T-helper 2 cell treated with Interferon-gamma antibody and Interleukin-4, amounts not matched to agents 5 μg/mL and 100 μg/mL, for 36 hours (primary cell): ENCODE measurements at regions not wholly inside any gene's neighbourhood (a gene's known extent, or its start where the extent isn't known, plus 50 kb on each side); places are given as distances from the start of the nearest gene placed in this dataset.

Experiments
- DNase-seq: peaks from one replicate; pipeline ENCODE4 v3.0.0; 2021; ENCODE audit warnings: low spot score
- H3K27ac Mint-ChIP-seq: one replicate; pipeline ENCODE4 v1.8.0; 2021; ENCODE audit warnings: mild to moderate bottlenecking, mixed read lengths
- H3K27me3 Mint-ChIP-seq: one replicate; pipeline ENCODE4 v1.8.0; 2021; ENCODE audit warnings: low read depth, mixed read lengths
- H3K36me3 Mint-ChIP-seq: one replicate; pipeline ENCODE4 v1.8.0; 2021; ENCODE audit warnings: low read depth, mixed read lengths
- H3K4me1 Mint-ChIP-seq: one replicate; pipeline ENCODE4 v1.8.0; 2021; ENCODE audit warnings: low read depth, mixed read lengths
- H3K4me3 Mint-ChIP-seq: one replicate; pipeline ENCODE4 v1.8.0; 2022; ENCODE audit warnings: mild to moderate bottlenecking, moderate library complexity, mixed read lengths
- H3K9me3 Mint-ChIP-seq: one replicate; pipeline ENCODE4 v1.8.0; 2021; ENCODE audit warnings: mixed read lengths

GRCh38 chr15:96882121-96882772 is 551.7 kb downstream of the NR2F2 start:
- no peaks in the 10 kb centered on the region for H3K27me3 Mint-ChIP-seq
- H3K27ac Mint-ChIP-seq, result no peak overlapping the region
- no peak for DNase-seq
- H3K4me1 Mint-ChIP-seq, result no peaks in the 10 kb centered on the region
- no peaks in the 10 kb centered on the region for H3K36me3 Mint-ChIP-seq
- H3K4me3 Mint-ChIP-seq, result no peak overlapping the region
- H3K9me3 Mint-ChIP-seq, result peaks cover 7% of the 10 kb centered on the region

GRCh38 chr15:96887730-96888129 is 557.2 kb downstream of the NR2F2 start:
- no peak overlapping the region for H3K27ac Mint-ChIP-seq
- peaks cover 7% of the 10 kb centered on the region for H3K9me3 Mint-ChIP-seq
- H3K4me1 Mint-ChIP-seq, result peaks cover 3% of the 10 kb centered on the region
- no peaks in the 10 kb centered on the region for H3K36me3 Mint-ChIP-seq
- no peak overlapping the region for H3K4me3 Mint-ChIP-seq
- no peaks in the 10 kb centered on the region for H3K27me3 Mint-ChIP-seq
- no peak for DNase-seq

GRCh38 chr15:96888764-96889163 is 558.3 kb downstream of the NR2F2 start:
- no peak overlapping the region for H3K4me3 Mint-ChIP-seq
- H3K4me1 Mint-ChIP-seq, result peaks cover 3% of the 10 kb centered on the region

GRCh38 chr15:96889734-96890480 is 559.4 kb downstream of the NR2F2 start:
- peaks cover 3% of the 10 kb centered on the region for H3K4me1 Mint-ChIP-seq
- DNase-seq, result no peak
- peak overlapping the region; percentile 6 for H3K27ac Mint-ChIP-seq
- peak overlapping the region; percentile 62 for H3K4me3 Mint-ChIP-seq
- no peaks in the 10 kb centered on the region for H3K36me3 Mint-ChIP-seq
- H3K9me3 Mint-ChIP-seq, result peaks cover 7% of the 10 kb centered on the region
- no peaks in the 10 kb centered on the region for H3K27me3 Mint-ChIP-seq

More at GRCh38 chr15:96888764-96889163, 558.3 kb downstream of the NR2F2 start:
- peaks cover 7% of the 10 kb centered on the region for H3K9me3 Mint-ChIP-seq
- H3K27ac Mint-ChIP-seq, result no peak overlapping the region
- no peaks in the 10 kb centered on the region for H3K27me3 Mint-ChIP-seq
- no peaks in the 10 kb centered on the region for H3K36me3 Mint-ChIP-seq
- DNase-seq, result no peak

- no peak overlapping the region for H3K4me3 Mint-ChIP-seq
- H3K9me3 Mint-ChIP-seq, result peaks cover 7% of the 10 kb centered on the region
- H3K27ac Mint-ChIP-seq, result no peak overlapping the region
- DNase-seq, result no peak
- H3K4me1 Mint-ChIP-seq, result peaks cover 3% of the 10 kb centered on the region
- H3K27me3 Mint-ChIP-seq, result no peaks in the 10 kb centered on the region
- H3K36me3 Mint-ChIP-seq, result no peaks in the 10 kb centered on the region
Measured at GRCh38 chr15:96891046-96891445, 560.5 kb downstream of the NR2F2 start.

- Mint-ChIP-seq H3K4me1 (peaks cover 3% of the 10 kb centered on the region), H3K27me3 (no peaks in the 10 kb centered on the region), H3K27ac (no peak overlapping the region), H3K9me3 (no peaks in the 10 kb centered on the region), H3K4me3 (no peak overlapping the region), H3K36me3 (no peaks in the 10 kb centered on the region)
- no peak for DNase-seq
Measured at GRCh38 chr15:96893159-96893906, 562.8 kb downstream of the NR2F2 start.

- no peaks in the 10 kb centered on the region for H3K27me3 Mint-ChIP-seq
- H3K9me3 Mint-ChIP-seq, result no peaks in the 10 kb centered on the region
- H3K27ac Mint-ChIP-seq, result no peak overlapping the region
- no peak for DNase-seq
- H3K4me3 Mint-ChIP-seq, result no peak overlapping the region
- H3K4me1 Mint-ChIP-seq, result peaks cover 3% of the 10 kb centered on the region
- no peaks in the 10 kb centered on the region for H3K36me3 Mint-ChIP-seq
Measured at GRCh38 chr15:96894659-96895058, 564.2 kb downstream of the NR2F2 start.

- Mint-ChIP-seq H3K9me3 (peaks cover 10% of the 10 kb centered on the region), H3K4me3 (no peak overlapping the region), H3K4me1 (no peaks in the 10 kb centered on the region), H3K27me3 (no peaks in the 10 kb centered on the region), H3K27ac (no peak overlapping the region), H3K36me3 (no peaks in the 10 kb centered on the region)
- no peak for DNase-seq
Measured at GRCh38 chr15:96896766-96897165, 566.3 kb downstream of the NR2F2 start.

- H3K4me1 Mint-ChIP-seq, result no peaks in the 10 kb centered on the region
- no peak overlapping the region for H3K27ac Mint-ChIP-seq
- H3K27me3 Mint-ChIP-seq, result no peaks in the 10 kb centered on the region
- no peak overlapping the region for H3K4me3 Mint-ChIP-seq
- DNase-seq, result no peak
- H3K9me3 Mint-ChIP-seq, result peaks cover 44% of the 10 kb centered on the region
- no peaks in the 10 kb centered on the region for H3K36me3 Mint-ChIP-seq
Measured at GRCh38 chr15:96914081-96914480, 583.6 kb downstream of the NR2F2 start.

GRCh38 chr15:96916750-96917149 is 586.2 kb downstream of the NR2F2 start:
- Mint-ChIP-seq H3K36me3 (no peaks in the 10 kb centered on the region), H3K4me1 (no peaks in the 10 kb centered on the region), H3K27ac (no peak overlapping the region), H3K4me3 (no peak overlapping the region), H3K9me3 (peaks cover 53% of the 10 kb centered on the region), H3K27me3 (no peaks in the 10 kb centered on the region)
- DNase-seq, result no peak

- H3K36me3 Mint-ChIP-seq, result no peaks in the 10 kb centered on the region
Measured at GRCh38 chr15:96924570-96924969, 594.1 kb downstream of the NR2F2 start.

GRCh38 chr15:96947296-96948229 is 617.1 kb downstream of the NR2F2 start:
- DNase-seq, result no peak
- Mint-ChIP-seq H3K27me3 (peaks cover 9% of the 10 kb centered on the region), H3K4me3 (no peak overlapping the region), H3K9me3 (no peaks in the 10 kb centered on the region), H3K4me1 (no peaks in the 10 kb centered on the region), H3K36me3 (no peaks in the 10 kb centered on the region), H3K27ac (no peak overlapping the region)

More at GRCh38 chr15:96924570-96924969, 594.1 kb downstream of the NR2F2 start:
- no peaks in the 10 kb centered on the region for H3K4me1 Mint-ChIP-seq
- H3K9me3 Mint-ChIP-seq, result peaks cover 23% of the 10 kb centered on the region
- no peak for DNase-seq
- no peak overlapping the region for H3K4me3 Mint-ChIP-seq
- no peak overlapping the region for H3K27ac Mint-ChIP-seq
- no peaks in the 10 kb centered on the region for H3K27me3 Mint-ChIP-seq

- Mint-ChIP-seq H3K4me1 (no peaks in the 10 kb centered on the region), H3K36me3 (no peaks in the 10 kb centered on the region), H3K27me3 (peaks cover 9% of the 10 kb centered on the region), H3K9me3 (no peaks in the 10 kb centered on the region), H3K4me3 (no peak overlapping the region), H3K27ac (no peak overlapping the region)
- DNase-seq, result no peak
Measured at GRCh38 chr15:96948981-96949380, 618.5 kb downstream of the NR2F2 start.
